Right lobe of liver (tissue), 4 donors: ENCODE measurements at regions not wholly inside any gene's neighbourhood (a gene's known extent, or its start where the extent isn't known, plus 50 kb on each side); places are given as distances from the start of the nearest gene placed in this dataset.

Experiments
- CTCF ChIP-seq, 4 donors: fragments of 200-600 bp in 3 of 4; fragments of 450-650 bp in 1 of 4; IDR thresholded peaks; one replicate each; pipeline versions ENCODE4 v1.5.1 to v1.8.0; 2016 to 2022; ENCODE audit warnings: antibody characterized with exemption in 4 of 4, mild to moderate bottlenecking in 2 of 4
- POLR2A ChIP-seq: fragments of 450-650 bp; IDR thresholded peaks from one replicate; pipeline ENCODE4 v1.6.1; 2017; ENCODE audit warnings: antibody characterized with exemption, mild to moderate bottlenecking
- donor health status: DM: no; HTN: no; CAD: no.
- donor health status: DM: no; HTN: no; CAD: no.
- donor health status: DM: no; HTN: yes; CAD: no.

DNA sequence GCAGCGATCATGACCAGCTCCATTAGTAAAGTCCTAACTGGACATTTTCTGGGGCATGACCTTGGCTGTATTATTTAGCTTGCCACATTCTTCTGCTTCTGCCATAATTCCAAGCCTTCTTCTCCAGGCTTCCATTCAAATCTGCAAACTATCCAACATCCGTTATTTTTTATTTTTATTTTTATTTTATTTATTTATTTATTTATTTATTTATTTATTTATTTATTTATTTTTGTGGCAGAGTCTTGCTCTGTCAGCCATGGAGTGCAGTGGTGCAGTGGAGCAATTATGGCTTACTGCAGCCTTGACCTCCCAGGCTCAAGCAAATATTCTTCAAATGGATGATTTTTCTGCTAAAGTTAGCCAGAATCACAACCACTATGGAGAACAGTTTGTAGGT is 187.2 kb upstream of the CDK1 start:
- TF ChIP-seq CTCF (IDR thresholded peaks at IDR 0.05), result no peak
- TF ChIP-seq POLR2A, result no peak
